EL (cell line): ENCODE measurements at regions not wholly inside any gene's neighbourhood (a gene's known extent, or its start where the extent isn't known, plus 50 kb on each side); places are given as distances from the start of the nearest gene placed in this dataset.
"Not testable (repeated sequence)": the region's sequence is repeated elsewhere in the genome, so short reads cannot be mapped to it uniquely, and the experiment has no call there.

Source experiments
- DNase-seq: peaks from one replicate; pipeline ENCODE4 v3.0.0-alpha.2; 2016

DNA sequence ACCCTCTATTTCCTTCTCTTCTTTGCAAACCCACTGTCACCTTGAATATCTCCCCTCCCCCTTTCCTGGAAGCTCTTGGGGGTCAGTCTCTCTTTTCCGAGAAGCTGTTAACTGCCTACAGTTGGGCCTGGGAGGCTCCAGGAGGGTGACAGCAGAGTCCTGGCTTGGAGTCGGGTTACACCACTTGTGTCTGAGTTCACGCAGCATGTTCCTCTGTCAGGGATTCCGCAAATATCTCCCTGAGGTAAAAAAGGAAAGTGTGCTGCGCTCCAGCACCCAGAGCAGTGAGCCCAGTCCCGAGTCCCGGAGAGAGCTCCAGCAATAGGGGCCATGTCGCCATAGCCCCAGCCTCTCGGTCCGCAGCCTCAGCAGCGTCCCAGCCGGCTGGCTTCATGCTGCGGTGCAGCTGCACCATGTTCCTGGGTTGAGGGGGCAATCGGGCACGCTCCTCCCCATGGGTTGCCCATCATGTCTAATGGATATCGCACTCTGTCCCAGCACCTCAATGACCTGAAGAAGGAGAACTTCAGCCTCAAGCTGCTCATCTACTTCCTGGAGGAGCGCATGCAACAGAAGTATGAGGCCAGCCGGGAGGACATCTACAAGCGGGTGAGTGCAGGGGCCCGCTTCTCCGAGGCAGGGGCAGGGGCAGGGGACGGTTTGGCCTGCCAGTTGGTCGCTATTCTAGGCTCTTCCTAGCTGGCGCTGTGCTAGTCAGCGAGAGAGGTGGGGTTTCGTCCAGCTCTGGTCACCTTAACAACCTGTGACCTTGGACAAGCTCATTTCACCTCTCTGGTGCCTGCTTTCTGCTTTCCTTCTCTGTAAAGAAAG, 101.3 kb upstream of the SEC22B start:
- DNase-seq, result not testable (repeated sequence)

- not testable (repeated sequence) for DNase-seq
Measured at GRCh38 chr1:120276710-120277109, 100.4 kb upstream of the SEC22B start.

- DNase-seq, result not testable (repeated sequence)
Measured at GRCh38 chr1:120274438-120274837, 98.1 kb upstream of the SEC22B start.

DNA sequence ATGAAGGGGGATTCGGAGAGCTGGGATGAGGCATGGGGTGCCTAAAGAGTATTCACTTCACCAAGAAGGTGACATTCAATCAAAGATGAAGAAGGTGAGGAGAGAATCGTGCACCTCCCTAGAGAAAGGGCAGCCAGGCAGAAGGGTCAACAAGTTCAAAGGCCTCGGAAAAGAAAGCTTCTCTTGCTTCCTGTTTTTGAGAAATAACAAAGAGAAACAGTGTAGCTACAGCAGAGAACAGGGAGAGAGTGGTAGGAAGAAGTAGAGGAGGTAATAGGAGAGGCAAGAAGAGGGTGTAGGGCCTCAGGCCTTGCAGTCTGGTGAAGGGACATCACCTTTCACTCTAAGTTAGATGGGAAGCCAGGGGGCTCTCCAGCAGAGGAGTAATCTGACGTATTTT, 97.0 kb upstream of the SEC22B start:
- DNase-seq, result not testable (repeated sequence)

GRCh38 chr1:120272242-120272641, 95.9 kb upstream of the SEC22B start:
- not testable (repeated sequence) for DNase-seq

DNA sequence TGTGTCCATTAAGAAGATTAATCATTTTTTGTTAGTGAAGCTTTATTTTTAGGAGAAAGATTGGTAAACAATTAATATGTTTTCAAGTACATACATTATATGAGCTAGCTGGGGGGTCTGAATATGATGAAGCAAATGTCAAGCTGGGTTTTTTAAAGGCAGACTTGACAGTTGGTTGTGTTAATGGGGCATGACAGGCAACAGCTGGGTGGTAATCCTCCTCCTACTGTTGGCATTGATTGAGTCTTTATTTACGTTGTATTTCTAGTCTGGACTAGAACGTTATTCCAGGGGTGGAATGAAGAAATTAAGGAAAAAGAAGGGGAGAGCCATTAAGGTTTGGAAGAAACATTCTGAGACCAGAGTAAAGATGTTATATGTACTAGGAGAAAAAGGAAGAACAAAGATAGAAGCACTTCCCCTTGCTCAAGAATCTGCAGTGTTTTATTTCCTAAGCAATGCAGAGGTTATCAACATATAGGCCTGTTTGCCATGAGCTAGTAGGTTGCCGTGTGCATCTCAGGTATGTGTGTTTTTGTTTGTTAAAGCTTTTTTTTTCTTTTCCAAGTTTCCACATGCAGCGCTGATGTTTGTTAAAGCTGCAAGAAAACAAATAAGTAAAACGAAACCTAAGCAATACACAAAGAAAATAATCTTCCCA, 95.4 kb upstream of the SEC22B start:
- DNase-seq, result not testable (repeated sequence)

DNA sequence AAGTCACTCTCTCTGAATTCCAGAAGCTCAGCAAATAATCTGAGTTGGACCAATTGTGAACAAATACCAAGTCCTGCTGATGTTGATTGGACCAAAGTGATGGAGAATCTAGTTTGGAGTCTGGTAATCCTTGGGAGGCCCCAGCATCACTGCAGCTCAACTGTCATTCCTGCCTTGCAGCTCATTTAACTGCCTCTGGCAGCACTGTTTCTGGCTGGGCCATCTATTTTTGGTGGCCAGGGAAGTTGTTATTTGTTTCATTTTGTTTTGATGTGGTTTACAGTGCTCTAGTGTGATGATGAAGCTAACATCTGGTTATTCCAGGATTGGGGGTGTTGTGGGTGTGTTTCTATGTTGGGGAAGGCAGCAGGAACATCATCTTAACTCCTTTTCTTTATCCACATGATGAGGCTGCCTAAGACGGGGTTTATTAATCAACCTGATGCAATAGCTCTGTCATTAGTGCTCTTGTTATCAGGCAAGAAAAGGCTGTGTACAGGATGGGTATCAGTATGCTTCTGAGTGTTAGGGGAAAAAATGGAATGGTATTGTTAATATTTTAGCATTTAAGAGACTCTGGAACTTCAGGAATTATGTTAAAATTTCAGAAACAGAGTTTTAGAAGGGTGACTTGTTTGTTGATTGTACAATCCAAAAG, 91.7 kb upstream of the SEC22B start:
- not testable (repeated sequence) for DNase-seq

DNA sequence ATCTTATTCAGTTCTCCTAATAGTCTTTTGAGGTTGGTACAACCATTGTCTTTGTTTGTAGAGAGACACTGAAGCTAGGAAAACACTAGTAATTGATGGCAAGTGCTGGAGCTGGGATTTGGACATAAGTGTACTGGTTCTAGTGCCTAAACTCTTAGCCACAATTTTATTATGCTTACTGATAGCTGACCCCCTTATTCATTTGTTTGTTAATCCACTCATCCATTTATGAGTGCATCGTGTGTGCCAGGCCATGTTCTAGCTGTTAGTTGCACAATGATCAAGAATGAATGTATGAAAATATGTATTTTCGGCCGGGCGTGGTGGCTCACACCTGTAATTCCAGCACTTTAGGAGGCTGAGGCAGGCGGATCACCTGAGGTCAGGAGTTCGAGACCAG, 88.2 kb upstream of the SEC22B start:
- not testable (repeated sequence) for DNase-seq

GRCh38 chr1:120262791-120263751, 86.8 kb upstream of the SEC22B start:
- not testable (repeated sequence) for DNase-seq

DNA sequence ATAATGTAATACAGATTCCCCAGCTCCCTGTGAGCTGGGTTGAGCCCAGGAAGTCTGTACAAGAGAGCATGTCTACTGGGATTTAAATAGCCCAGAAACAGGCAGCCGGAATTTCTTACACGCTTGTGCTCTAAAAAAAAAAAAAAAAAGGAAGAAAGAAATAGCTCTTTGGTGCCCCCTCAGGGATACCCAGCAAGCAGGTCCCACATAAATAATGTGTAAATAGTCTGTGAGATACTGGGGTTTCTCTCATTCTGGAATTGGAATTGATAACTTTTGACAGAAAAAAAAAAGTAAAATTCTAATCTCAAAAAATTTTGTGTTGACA, 81.4 kb upstream of the SEC22B start:
- not testable (repeated sequence) for DNase-seq

- DNase-seq, result not testable (repeated sequence)
Measured at GRCh38 chr1:120257064-120257777, 80.9 kb upstream of the SEC22B start.

GRCh38 chr1:120250756-120251155, 74.4 kb upstream of the SEC22B start:
- DNase-seq, result not testable (repeated sequence)

- DNase-seq, result not testable (repeated sequence)
Measured at GRCh38 chr1:120248726-120249427, 72.6 kb upstream of the SEC22B start.

- DNase-seq, result not testable (repeated sequence)
Measured at GRCh38 chr1:120248203-120248602, 71.9 kb upstream of the SEC22B start.

DNA sequence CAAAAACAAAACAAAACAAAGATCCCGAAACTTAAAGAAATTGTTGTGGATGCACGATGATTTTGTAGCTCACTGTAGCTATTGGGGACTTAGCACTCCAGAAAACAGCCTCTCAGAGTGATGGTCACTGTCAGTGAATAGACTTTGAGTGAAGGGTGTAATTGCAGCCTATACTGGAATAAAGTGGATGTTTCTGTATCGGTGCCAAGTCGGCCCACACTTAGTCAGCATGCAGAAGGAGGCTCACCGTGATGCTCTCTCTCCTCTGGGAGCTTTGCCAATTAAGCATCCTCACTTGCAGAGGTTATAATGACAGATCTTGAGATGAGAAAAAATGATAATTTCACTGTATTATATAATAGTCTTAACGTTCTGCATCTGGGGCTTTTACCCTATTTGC, 67.5 kb upstream of the SEC22B start:
- not testable (repeated sequence) for DNase-seq

GRCh38 chr1:120242582-120242981, 66.3 kb upstream of the SEC22B start:
- not testable (repeated sequence) for DNase-seq

DNA sequence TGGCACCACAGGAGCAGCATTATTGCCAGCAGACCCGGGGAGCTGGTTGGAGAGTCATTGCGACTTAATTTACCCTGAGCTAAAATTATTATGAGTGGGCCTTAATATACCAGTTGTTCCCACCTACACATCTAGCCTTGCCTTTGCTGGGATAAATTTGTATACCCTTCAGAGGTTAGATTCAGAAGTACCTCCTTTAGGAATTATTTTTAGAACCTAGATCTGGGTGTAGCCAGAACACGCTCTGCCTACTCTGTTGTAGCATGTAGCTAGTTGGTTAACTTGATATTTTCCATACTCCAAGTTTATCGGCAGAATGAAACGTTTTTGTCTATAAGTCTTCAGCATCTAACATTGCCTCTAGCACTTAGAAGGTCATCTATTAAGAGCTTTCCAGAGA, 65.5 kb upstream of the SEC22B start:
- DNase-seq, result not testable (repeated sequence)

DNA sequence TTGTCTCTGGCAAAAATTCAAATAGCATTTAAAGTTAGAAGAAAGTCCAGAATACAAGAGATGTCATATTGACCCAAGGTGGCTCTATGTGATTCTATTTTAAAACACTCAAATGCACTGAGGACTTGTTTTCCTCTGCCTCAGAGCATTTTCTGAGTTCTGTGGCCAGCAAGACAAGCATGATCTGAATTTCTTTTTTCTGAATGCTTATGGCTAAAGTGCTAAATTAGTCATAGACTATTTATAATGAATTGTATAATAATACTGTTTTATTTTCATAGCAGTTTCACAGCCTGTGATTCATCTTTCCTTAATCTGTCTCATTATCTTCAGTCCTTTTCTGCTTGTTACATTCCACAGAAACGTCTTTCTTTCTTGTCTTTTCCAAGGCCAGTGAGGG, 63.9 kb upstream of the SEC22B start:
- DNase-seq, result not testable (repeated sequence)

- not testable (repeated sequence) for DNase-seq
Measured at GRCh38 chr1:120239351-120239750, 63.0 kb upstream of the SEC22B start.

GRCh38 chr1:120238867-120239266, 62.5 kb upstream of the SEC22B start:
- DNase-seq, result not testable (repeated sequence)

GRCh38 chr1:120233661-120234018, 57.3 kb upstream of the SEC22B start:
- not testable (repeated sequence) for DNase-seq
